ENCODE measurements at regions not wholly inside any gene's neighbourhood (a gene's known extent, or its start where the extent isn't known, plus 50 kb on each side); places are given as distances from the start of the nearest gene placed in this dataset.

DNA sequence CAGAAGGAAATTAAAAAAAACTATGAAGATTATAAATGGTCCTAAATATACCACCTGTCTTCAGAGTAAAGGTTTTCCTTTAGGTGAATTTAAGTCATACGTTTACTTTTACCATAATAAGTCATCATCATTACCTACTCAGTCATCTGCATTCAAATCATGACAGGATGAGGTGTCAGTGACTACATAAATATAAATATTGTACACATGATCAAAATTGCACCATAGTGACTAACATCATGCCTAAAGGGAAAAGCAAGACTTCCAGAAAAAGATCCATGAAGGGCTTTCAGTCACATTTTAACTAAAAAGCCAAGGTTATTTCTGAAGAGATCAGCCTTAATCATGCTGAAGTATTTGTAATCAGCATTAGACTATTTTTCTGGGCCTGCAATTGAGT lies 759.9 kb upstream of the FLRT2 start:
- no peak for DNase-seq (ENCODE audit: low read depth)

DNA sequence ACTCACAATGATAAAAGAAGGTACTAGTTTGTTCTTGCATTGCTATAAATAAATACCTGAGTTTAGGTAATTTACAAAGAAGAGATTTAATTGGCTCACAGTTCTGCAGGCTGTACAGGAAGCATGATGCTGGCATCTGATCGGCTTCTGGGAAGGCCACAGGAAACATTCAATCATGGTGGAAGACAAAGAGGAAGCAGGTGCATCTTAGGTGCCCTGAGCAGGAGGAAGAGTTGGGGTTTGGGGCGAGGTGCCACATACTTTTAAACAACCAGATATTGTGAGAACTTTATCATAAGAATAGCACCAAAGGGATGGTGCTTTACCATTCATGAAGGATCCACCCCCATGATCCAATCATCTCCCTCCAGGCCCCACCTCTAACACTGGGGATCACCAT lies 752.6 kb upstream of the FLRT2 start:
- DNase-seq (ENCODE audit: low read depth) = no peak

DNA sequence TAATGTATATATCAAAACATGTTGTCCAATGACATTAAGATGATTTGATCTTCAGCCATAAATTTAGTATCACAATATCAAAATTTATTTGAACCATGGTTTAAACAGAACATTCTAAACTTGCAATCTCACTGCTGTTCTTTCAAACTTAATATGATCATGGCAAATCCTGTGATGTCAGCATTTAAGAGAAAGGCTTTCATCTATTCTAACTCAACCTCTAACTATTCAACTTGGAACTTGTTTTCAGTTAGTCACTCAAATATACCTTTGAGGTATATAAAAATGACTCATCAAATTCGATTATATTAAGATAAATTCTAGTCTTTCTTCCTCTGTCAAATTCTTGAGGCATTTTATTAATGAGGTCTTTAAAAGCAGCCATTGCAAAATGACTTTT lies 747.0 kb upstream of the FLRT2 start:
- no peak for DNase-seq (ENCODE audit: low read depth)

DNA sequence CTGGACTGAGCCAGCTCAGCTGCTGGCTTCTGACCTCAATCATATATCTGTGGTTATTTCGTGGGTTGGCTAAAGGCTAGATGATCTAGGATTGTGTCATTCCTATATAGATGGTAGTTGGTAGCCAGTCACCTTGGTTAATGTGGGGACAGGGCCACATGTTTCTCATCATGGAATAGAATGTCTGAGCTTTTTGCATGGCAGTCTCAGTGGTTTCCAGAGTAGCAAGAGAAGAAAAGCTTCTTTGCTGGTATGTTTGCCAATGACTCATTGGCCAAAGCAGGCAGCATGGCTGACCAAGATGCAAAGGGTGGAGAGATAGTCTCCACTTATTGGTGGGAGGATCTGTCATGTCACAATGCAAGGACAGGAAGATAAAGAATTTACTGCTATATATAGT lies 746.4 kb upstream of the FLRT2 start:
- no peak for DNase-seq (ENCODE audit: low read depth)

DNA sequence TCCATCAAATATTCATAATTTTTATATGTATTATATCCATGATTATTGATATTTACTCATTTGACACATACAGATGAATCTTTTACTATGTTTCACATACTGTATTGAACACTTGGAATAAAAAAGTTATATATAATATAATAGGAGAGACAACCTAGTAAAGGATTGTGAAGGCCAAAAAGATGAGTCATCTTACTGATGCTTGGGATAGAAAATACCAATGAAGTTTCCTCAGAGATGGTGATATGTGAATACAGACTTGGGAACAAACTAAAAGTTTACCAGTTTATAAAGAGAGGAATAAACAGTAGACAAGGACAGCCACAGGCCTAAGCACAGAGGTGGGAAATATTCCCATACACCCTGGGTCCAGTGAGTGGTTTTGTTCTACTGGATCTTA lies 743.9 kb upstream of the FLRT2 start:
- DNase-seq (ENCODE audit: low read depth) = no peak

DNA sequence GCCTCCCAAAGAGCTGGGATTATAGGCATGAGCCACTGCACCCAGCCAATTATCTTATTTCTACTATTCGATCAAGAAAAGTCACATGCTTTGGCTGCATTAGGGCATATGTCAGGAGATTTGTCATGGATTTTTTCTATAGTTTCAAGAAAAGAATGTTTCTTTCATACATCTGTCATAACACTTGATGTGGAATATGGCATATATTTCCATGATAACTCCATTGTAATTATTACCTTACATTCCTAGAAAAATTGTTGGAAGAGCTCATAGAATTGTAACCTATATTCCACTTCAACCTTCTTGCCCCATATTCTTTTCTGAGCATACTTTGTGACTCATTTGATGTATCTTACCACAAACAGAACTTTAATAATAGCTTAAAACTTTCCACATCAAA lies 740.9 kb upstream of the FLRT2 start:
- no peak for DNase-seq (ENCODE audit: low read depth)

DNA sequence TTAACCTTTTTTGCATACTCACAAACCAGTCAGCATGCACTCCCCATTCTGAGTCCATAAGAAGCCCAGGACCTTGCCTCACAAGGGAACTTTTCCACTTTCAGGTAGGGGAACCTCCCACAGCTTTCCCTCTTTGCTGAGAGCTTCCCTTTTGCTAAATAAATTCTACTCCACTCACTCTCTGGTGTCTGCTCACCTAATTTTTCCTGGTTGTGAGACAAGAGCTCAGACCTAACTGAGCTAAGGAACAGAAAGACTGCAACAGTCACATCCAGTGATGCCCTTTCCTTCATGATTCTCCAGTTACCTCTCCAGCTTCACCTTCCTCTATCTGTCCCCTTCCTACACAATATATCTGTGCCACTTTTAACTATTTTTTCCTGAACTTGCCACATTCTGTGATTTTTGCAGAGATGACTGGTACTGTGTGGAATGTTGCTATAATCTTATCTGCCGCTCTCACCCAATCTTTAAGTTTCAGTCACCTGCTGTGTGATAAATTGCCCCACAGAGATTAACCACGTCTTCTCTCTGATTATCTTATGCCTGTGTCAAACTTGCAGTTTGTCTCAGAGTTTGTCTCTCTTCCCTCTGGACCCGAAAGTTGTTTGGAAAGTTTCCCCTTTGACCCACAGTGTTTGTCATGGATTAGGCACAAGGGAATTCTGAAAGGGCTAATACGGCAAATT lies 737.1 kb upstream of the FLRT2 start:
- DNase-seq (ENCODE audit: low read depth) = no peak

DNA sequence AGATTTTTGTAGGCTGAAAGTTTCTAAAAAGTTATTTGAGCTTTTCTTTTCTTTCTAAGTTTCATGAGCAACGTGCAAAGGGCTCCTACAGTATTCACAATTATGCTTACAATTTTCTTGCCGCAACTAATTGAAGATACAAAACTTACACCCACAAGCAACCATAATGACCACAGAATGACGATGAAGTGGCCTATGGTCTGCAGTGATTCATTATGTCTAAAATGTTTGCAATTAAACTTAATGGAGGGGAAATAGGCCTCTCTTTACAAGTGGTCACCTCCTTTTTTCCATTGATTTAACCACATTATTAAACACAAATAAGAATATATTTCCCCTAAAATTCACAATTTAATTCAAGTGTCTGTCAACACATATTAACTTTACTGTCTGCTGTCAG lies 732.6 kb upstream of the FLRT2 start:
- DNase-seq (ENCODE audit: low read depth) = no peak

DNA sequence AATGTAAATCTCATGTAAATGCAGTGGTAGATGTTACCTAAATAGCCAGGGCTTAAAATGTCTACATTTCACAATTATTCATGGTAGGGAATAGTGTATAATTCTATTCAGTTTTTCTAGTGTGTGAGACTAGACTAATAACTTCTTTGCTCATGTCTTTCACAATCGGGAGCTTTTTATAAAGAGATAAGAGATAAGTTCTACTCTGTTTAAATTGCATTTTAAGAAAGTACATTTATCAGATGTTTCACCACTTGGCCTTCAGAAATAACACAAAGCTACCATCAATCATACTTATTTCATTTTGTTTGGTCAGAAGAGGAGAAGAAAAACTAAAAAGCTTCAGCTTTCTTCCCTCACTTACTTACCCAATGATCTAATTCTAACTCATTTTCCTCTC lies 725.5 kb upstream of the FLRT2 start:
- DNase-seq (ENCODE audit: low read depth) = no peak

DNA sequence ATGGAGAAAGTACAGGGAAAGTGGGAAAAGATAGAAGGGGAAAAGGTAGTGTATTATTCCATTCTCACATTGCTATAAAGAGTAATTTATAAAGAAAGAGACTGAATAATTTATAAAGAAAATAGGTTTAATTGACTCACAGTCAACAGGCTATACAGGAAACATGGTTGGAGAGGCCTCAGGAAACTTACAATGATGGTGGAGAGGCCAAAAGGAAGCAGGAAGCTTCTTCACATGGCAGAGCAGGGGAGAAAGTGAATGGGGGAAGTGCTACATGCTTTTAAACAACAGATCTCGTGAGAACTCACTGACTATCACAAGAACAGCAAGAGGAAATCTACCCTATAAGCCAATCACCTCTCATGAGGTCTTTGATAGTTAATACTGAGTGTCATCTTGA lies 725.0 kb upstream of the FLRT2 start:
- DNase-seq (ENCODE audit: low read depth) = no peak

DNA sequence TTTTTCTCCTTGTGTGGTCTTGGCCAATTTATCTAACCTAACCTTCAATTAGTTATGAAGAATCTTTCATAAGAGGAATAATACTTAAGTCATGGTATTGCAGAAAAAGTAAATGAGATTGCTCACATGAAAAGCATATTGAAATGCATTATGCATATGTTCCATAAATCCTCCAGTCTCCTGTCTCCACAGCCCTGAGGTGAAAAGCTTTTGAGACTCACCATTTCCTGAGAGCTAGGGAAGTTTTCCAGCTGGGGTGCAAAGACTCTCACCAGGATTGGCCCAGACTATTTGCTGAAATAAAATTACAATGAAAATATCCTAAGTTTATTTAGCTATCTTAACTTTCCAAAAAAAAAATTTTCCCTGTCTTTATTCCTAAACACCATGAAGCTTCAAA lies 723.8 kb upstream of the FLRT2 start:
- no peak for DNase-seq (ENCODE audit: low read depth)

DNA sequence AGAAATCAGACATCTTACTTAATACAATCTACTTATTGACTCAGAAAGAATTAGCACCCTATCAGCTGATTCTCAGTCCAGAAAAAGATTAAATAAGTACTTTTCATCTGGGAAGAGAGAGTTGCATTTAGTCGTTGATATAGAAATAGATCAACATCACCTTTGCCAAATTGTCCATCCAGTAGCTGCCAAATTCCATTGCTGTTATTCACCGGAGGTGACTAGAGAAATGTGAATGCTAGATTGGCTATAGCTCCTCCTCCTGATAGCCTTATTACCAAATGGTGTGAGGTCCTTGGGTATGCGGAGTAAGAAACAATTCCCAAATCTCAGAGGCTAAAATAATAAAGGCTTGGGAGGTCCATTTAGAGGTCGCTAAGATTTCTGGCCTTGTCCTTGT lies 723.3 kb upstream of the FLRT2 start:
- DNase-seq (ENCODE audit: low read depth) = no peak

DNA sequence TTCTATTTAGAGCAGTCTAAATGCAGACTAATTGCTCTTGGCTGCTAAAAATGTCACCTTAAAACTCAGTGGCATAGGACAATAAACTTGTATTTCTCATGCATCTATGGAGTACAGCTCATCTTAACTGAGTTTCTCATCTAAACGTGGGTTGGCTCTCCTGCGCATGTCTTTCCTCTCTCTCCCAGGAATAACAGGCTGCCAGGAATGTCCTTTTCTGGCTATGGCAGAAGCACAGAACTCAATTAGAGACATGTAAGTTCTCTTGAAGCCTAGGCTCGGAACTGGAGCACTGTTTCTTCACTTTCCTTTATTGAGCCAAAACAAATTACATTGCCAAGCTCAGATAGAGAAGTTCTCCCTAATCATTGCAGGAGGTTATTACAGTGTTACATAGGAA lies 722.3 kb upstream of the FLRT2 start:
- no peak for DNase-seq (ENCODE audit: low read depth)

DNA sequence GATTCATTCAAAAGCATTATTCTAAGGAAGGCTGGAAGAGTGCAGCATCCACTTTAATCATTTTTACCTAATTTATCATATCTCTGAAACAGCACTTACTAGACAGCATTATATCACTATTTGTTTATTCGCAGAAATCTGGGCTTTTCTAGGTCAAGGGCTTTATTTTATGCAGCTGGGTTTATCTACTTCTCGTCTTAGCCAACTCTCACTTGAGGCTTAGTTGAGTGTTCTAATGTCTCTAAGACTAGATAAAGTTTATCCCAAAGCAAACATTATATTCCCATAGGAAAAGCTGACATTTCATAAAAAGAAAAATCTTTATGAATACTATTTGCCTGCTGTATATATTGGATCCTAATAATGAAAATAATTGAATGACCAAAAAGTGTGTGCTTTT lies 720.8 kb upstream of the FLRT2 start:
- no peak for DNase-seq (ENCODE audit: low read depth)

DNA sequence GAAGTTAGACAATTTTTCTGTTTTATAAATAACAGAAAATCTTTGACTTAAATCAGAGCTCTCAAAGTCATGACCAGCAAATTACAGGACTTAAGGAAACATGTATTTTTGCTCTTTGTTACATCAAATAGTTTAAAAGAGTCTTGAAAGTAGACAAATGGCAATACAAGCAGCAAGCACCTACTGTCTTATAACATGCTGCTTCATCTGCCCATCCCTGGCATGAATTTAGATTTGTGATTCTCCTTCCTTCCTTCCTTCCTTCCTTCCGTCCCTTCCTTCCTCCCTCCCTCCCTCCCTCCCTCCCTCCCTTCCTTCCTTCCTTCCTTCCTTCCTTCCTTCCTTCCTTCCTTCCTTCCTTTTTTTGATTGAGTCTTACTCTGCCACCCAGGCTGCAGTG lies 715.6 kb upstream of the FLRT2 start:
- no peak for DNase-seq (ENCODE audit: low read depth)

DNA sequence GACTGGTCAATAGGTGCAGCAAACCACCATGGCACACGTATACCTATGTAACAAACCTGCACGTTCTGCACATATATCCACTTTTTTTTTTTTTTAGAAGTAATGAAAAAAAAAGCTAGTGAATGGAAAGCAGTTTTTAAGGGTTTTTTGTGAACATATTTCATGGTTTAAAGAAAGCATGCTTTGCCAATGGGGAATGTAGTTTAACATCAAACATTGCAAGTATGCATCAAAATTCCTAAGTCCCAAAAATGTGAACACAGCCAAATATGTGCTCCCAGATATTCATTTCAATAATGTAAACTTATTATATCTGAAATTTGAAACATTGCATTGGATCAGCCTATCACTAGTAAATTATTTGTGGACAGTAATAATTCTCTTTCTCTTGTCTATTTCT lies 710.4 kb upstream of the FLRT2 start:
- DNase-seq (ENCODE audit: low read depth) = no peak

DNA sequence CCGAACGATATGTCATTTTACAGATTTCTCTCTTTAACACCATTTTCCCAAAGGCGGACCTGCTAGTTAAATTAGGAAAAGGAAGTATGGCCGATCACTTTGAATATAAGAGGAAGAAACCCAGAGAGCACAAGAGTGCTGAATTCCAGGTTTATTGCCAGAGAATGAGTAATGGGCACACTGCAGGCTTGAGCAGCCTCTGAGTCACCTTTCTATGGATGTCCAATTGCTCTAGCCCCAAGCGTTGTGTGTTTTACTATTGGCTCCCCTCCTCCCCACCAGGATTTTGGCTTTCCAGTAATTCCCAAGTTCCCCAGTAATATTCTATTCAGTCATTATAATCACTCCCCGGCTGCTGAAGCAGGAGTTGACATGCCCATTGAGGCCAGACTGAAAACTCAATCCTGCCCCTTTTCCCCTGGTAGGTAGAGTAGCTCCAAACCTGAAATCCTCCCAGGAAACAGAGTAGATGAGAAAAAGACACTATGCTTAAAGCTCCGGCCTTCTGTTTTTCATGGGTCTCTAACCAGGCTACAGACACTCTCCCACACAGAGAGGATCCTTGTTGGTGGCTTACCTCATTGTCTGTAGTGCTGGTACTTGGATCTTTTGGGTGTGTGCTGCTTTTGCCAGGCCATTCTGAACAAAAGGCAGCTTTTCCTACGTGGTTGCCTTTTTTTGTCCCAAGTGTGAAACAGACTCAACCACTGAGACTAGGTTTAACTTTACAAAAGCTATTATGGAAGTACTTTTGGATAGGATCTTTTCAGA lies 704.3 kb upstream of the FLRT2 start:
- no peak for DNase-seq (ENCODE audit: low read depth)

DNA sequence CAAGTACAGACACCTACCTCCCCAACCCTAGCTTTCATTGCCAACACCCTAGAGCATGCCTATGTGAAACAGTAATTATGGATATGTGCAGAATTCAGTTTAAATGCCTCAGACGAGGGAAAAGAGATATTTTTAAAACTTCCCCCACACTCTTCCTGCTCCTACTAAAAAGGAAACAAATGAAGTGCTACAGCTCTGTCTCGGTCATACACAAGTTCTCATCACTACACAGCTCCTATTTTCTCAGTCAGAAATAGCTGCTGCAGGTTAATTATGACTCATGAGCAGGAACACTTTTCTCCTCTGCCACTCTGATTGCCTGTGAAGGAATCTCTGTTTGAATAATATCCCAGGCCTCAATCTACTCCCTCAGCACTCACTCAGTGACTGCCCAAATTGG lies 703.6 kb upstream of the FLRT2 start:
- DNase-seq (ENCODE audit: low read depth) = no peak

DNA sequence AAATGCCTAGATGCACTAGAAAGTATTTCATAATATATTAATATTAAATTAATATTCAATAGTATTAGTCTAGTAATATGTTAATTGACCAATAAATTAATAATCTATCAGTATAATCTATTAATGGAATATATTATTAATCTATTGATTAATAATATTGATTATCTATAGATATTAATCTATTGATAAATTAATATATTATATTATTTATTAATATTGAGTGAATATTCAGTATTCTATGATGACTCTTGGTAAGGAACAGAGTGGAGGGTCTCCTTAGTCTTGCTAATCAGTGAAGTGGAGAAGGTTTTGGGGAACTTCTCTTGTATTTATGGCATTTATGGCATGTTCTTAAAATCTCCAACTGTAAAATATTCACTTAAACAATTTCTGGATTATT lies 679.3 kb upstream of the FLRT2 start:
- DNase-seq (ENCODE audit: low read depth) = no peak

DNA sequence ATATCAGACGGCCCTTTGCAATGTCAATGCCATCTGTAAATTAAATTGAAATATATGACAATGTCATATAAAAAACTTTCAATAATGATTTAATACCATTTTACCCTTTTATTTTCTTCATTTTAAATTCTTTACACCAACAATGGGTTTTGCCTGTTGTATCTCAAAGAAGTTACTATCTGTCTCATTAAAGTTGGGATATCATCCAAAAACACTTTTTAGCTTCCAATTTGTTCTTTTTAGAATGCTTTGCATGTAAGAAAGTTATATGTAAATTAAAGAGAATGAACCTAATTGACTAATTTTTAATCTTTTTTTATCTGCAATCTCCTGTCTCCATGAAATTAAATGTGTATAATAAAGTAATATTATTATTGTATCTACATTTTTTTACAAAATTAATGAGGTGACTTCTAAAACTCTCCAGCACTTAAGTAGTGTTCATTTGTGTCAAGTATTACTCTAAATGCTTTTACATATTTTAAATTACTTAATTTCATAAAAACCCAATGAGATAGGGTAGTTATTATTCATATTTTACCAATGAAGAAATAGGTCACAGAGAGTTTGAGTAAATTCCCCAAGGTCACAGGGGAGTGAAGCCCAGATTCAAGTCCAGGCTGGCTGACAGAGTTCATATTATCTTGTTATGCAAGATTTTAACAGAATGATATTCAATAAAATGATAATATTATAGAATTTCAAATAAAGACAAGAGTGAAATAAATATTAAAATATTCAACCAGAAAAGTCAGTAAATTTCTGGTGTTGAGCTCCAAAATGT lies 673.0 kb upstream of the FLRT2 start:
- DNase-seq (ENCODE audit: low read depth) = no peak

DNA sequence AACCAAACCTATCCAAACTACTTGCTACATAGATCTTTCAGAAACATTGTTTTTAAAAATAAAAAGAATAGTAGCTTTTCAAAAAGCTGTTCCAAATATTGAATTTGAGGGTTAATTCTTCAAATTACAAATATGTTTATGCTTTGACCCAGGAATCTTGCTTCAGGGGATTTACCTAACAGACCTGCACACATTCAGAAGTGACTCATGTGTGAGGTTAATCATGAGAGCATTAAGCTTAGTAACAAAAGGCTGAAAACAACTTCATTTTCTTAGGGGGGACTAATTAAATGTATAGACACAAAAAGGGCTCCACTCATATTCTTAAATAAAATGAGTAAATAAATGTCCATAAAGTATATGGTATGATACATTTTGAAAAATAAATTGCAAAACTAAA lies 672.4 kb upstream of the FLRT2 start:
- DNase-seq (ENCODE audit: low read depth) = no peak

DNA sequence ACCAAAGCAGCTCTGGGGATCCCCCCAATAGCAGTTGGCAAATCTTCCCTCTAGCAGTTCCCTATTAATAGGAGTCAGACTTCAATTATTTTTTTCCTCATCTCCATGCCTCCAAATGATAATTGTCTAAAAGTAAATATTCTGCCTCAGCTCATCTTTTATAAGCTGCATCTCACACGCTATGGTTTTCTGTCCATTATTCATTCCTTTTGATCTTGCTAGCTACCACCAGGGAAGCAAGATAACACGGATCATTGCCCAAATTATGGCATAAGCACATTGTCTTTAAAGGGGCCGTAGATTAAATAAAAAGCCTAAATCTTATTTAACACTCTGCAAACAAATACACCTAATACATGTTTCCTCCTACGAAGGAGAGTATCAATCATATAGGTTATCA lies 670.8 kb upstream of the FLRT2 start:
- no peak for DNase-seq (ENCODE audit: low read depth)

Data from Daoy (cell line).